HG03066 (cell line): ENCODE measurements at regions not wholly inside any gene's neighbourhood (a gene's known extent, or its start where the extent isn't known, plus 50 kb on each side); places are given as distances from the start of the nearest gene placed in this dataset.
"Not testable (repeated sequence)": the region's sequence is repeated elsewhere in the genome, so short reads cannot be mapped to it uniquely, and the experiment has no call there.

Experiments
- ATAC-seq: cut with Tn5 transposase; IDR thresholded peaks from one replicate; pipeline ENCODE4 v1.9.1; 2021; ENCODE audit warnings: low read depth; ENCODE audit not compliant: unreplicated experiment

DNA sequence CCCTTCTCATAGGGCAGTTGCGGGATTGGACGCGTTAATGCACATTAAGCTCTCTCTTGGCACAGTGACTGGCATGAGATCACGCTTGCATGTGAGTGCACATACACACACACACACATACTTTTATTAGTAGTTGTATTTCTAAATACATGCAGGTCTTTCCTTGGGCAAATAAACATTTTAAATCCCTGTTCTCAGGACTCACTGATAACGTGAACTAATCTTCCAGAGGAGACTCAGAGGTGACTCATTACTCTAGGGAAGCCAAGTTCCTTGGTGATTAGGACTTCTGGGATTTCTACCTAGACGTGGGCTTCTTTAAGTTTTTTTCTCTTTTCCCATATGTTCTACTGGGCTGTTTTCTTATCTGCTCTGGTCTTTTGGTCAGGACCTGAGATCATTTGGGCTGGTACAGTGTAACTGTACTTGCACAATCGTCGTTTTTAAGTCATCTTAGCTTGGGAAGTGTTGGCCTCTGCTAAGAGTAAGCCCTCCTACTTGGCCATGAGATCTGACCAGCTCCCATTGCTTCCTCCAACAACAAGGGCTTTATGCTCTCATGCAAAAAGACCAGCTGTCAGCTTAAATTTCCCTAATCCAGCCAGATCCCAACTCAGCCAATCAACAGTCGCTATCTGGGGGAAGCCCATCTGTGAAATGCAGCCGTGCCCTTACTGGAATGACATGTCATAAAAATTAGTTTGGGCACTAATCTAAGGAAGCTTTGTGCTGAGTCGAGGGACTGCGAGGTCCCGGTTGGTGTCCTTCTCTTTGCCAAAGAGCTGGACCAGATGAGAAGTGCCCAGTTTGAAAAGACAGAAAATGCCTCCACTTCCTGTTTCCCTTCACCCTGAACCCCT lies 176.4 kb upstream of the ANKRD55 start:
- ATAC-seq: no peak

DNA sequence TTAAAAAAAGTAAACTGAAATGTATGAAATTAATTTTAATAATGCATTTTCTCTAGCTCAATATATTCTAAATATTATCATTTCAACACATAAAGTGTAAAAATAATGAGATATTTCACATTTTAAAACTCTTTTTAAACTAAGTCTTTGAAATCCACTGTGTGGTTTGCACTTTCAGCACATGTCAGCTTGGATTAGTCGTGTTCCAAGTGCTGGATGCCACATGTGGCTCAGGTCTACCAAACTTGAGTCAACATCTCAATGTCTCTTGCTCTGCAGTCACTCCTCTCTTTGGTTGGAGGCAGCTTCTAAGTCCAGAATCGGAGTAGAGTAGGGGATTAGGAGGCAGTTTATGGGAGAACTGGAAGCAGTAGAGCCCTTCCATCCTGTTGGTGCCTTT lies 173.7 kb upstream of the ANKRD55 start:
- no peak for ATAC-seq

DNA sequence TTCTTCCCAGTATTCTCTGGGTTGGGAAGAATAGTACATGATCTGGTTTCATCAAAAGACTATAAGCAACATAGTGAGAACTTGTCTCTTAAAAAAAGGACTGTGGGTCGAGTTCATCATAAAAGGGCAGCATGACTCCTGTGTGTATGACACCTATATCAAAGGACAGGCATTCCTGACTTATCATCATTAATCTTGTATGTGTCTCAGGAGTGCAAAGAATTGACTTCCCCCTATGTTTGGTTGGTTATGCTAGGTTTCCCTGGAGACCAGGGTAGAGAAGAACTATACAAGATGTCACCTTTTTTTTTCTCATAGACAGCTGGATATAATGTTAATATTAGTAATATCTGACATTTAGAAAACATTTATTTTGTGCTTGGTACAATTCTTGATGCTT lies 173.1 kb upstream of the ANKRD55 start:
- ATAC-seq: no peak

DNA sequence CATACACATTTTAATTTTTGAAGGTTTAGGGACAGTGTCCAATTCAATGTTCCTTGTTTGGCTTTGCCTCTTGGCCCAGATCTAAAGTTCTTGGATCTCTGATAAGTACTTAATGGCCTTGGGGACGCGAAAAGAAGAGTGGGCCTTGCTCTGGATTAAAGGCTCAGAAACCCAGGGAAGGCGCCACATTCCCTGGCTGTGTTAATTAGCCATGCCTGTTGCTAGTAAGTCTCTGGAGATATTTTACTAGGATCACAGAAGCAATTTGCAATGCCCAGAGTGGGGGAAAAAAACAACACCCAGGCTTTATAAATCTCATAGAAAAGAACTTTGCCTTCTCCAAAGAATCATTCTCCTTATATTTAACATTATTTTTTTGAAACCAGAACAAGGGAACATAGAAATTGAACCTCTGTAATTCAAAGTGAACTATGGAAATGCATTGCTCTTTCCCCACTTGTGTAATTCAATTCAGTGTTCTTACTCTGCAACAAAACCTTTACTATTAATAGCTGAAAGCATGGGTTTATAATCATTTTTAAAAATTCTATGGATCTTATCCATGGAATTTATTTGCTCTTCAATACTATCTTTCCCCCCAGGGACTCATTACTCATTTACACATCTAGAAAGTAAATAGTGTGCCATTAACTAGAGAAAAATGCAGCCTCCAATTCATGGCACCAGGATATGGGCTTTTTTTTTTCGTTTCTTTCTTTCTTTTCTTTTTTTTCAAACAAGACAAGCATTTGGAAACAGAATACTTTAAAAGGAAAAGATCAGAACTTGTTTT lies 172.2 kb upstream of the ANKRD55 start:
- no peak for ATAC-seq

DNA sequence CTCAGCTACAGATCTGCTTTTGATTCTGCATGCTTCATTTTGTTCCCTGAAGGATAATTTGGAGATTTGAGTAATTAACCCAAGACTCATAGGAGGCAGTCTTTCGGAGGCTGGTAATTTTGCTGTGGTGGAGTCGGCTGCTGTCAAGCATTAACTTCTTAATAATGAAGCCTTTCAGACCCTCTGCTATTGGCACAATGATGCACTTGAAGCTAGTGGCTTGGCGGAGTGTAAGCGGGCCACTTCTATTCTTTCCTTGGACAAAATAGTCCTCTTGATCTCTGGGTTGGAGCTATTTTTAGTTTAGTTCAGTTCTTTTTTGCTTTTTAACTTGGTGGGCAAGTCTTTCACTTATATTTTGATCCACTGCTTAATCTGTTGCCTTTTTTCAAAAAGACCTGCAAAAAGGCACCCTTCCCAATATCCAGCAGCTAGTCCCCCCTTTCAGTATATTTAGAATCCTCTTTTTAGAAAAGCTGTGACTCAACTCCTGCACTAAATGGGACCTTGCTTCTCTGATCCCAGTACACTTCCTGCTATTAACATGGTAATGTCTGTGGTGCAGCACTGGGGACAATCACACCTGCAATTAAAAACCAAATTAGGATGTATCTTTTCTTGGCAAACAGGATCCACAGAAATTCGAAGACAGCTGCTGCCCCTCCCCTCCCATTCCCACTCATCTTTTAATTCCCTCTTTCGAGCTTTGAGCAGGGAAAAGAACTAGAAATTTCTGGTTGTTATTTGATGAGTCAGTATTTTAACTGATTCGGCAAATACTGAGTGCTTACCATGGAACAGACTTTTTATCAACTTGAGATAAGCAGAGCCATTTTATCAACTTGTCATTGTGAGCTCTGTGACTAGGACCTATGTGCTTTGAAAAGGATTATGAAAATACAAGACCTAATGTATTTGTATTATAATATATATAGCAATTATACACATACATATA lies 169.4 kb upstream of the ANKRD55 start:
- no peak for ATAC-seq

DNA sequence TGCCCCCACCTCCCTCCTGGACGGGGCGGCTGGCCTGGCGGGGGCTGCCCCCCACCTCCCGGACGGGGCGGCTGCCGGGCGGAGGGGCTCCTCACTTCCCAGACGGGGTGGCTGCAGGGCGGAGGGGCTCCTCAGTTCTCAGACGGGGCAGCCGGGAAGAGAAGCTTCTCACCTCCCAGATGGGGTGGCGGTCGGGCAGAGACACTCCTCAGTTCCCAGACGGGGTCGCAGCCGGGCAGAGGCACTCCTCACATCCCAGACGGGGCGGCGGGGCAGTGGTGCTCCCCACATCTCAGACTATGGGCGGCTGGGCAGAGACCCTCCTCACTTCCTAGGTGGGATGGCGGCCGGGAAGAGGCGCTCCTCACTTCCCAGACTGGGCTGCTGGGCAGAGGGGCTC lies 164.7 kb upstream of the ANKRD55 start:
- ATAC-seq: not testable (repeated sequence)

DNA sequence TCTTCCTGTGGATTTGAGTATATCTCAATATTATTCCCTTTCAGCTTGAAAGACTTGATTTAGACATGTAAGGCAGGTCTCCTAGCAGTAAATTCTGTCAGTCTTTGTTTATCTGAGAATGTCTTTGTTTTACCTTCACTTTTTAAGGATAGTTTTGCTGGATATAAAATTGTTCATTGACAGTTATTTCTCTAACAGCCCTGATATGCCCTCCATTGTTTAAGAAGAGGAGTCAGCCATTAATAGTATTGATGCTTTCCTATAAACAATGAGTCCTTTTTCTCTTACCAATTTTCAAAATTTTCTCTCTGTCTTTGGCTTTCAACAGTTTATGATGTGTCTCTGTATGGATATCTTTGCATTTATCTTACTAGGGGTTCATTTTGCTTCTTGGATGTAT lies 163.5 kb upstream of the ANKRD55 start:
- ATAC-seq: no peak

DNA sequence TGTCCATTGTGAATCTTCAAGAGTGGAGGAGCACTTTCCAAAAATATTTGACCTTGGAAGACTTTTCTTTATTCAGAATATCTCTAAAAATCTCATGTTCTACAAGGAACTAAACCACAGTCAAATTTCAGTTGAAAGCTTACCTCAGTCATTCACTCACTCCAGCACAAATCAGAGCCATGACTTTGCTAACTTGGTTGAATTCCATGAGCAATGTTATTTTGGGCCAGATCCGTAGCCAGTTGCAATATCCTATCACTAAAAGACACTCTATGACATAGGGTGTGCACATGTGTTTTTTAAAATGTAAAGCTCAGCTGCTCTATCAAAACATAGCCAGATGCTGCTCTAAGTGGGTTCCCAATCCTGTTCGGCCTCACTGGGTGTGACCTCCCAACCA lies 156.1 kb upstream of the ANKRD55 start:
- ATAC-seq: no peak

DNA sequence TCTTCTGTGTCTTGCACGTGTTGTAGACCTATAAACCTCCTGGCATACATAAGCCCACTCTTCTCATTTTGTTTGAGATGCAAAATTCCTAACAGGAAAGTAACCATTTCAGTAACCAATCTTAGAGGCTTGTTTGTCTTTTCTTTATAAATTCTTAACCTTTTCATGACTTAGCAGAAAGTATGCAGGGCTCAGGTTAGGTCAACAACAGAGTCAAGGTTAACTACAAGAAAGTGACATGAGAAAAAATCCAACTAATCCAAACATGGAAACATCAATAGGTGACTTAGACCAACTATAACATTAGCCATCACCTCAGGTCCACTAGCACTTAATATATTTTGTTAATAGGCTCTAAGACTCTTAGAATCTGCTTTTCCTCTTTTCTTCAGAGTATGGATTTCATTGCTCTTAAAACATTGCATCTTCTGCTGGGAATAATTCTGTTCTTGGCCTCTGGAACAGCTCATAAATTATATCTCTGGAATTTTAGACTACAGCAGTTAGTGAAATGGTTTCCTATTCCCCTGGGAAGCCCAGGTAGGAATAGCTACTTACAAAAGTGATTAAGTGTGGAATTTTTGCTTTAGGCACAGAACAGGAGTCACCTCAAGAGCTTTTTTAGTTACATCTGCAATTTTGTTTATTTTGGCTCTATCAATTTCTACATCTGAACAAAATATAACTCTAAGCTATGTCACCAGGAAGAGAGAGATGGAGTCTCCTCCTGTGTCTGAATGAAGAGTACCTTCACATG lies 155.3 kb upstream of the ANKRD55 start:
- ATAC-seq: no peak

DNA sequence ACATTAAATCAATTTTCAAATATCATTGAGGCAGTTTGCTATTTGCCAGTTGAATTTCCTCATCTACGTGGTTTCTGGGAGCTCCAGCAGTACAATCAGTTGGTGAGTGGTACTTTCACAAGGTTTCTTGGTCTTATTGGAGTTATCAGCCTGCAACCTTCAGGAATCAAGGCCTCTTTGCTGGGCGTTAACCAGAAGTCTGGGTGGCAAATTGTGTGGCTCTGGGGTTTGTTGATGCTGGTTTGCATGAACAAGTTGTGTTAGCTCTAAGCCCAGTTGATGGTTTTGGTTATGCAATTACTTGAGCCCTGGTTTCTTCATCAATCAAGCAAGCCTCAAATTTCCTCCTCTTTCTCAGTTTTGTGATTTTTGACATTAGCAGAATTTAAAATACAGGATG lies 152.9 kb upstream of the ANKRD55 start:
- no peak for ATAC-seq

DNA sequence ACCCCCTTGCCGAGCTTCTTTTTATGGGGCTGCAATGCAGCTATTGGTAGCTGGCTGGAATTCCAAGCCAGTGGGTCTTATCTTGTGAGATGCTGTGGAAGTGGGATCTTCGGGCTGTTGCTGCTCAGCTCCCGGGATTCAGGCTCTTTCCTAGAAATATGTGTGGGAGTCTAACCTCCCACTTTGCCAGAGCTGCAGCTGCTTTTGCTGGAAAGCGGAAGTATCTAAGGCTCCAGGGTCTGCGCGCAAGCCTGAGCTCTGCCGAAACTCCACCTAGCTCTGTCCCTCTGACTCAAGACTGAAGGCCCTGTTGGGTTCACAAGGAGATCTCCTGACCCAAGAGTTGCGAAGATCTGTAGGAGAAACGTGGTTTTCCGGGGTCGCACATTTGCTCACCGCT lies 151.1 kb upstream of the ANKRD55 start:
- ATAC-seq: no peak

DNA sequence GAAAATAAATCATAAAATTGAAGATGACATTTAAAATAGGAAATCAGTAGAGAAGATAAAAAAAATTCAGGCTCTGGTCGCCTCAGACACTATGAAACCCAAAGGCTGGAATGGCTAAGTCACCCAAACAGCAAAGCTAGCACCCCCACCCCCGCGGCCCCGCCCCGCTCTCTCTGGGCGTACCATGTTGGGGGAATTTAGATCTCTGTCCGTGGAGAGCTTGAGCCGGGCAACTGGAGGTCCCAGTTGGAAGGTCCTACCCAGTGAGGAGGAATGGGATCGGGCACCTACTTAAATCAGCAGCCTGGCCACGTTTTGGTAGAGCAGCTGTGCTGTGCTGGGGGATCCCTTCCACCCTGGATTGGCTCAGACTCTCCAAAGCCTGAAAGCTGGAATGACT lies 150.6 kb upstream of the ANKRD55 start:
- ATAC-seq: no peak

DNA sequence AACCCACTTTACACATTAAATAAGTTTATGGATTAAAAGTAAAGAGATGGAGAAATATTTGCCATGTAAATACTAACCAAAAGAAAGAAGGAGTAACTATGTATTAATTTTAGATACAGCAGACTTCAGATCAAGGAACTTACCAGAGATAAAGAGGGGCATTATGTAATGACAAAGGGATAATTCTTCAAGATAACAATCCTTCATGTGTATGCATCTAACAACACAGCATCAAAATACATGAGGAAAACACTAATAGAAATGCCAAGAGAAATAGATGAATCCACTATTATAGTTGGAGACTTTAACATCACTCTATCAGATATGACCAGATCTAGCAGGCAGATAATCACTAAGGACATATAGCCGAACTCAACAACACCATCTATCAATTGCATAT lies 149.8 kb upstream of the ANKRD55 start:
- no peak for ATAC-seq

DNA sequence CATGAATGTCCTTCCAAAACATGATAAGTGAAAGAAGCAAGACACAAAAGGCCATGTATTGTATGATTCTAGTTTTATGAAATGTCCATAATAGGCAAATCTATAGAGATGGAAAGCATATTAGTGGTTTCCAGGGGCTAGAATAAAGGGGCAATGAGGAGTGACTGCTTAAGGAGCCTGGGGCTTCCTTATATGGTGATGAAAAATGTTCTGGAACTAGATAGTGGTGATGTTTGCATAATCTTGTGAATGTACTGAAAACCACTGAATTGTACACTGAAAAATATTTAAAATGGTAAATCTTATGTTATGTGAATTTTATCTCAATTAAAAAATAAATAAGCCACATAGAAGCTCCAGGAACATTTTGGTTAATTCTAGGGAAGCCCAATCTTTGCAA lies 144.4 kb upstream of the ANKRD55 start:
- ATAC-seq: no peak

DNA sequence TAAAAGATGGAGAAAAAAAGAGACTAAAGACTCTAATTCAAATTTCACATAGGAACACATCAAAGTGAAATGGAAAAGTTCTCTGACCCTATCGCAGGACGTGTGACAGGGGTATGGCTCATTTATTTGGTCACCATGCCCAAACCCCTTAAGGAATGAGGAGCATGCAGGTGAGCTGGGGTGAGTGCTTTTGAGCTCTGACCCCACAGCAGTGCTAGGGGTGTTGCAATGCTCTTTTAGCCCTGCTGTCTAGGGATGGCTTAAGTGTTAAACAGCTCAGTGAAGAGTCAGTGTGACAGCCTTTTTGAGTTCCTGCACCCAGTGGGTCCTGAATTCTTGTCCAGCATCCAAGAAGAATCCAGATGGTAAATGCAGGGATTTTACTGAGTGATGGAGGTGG lies 143.0 kb upstream of the ANKRD55 start:
- no peak for ATAC-seq

DNA sequence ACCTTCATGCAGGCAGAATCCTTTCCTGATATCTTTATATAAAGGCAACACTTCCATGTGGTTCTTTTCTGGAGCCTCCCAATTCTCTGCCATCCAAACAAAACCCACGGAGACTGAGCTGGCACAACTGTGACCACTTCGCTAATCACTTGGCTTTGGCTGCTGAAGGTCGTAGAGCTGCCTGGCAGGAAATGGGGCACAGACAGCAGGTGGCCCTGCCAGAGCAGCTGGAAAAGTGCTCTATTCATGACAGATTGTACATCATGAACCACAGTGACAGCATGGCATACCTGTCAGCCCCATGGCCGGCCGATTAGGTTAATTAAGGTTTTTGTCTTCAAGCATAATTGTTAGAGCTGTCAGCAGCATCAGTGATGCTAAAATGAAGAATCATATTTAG lies 141.9 kb upstream of the ANKRD55 start:
- ATAC-seq: no peak

DNA sequence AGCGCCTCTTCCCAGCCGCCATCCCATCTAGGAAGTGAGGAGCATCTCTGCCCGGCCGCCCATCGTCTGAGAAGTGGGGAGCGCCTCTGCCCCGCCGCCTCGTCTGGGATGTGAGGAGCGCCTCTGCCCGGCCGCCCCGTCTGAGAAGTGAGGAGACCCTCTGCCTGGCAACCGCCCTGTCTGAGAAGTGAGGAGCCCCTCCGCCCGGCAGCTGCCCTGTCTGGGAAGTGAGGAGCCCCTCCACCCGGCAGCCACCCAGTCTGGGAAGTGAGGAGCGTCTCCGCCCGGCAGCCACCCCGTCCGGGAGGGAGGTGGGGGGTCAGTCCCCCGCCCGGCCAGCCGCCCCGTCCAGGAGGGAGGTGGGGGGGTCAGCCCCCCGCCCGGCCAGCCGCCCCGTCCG lies 139.4 kb upstream of the ANKRD55 start:
- ATAC-seq: not testable (repeated sequence)

DNA sequence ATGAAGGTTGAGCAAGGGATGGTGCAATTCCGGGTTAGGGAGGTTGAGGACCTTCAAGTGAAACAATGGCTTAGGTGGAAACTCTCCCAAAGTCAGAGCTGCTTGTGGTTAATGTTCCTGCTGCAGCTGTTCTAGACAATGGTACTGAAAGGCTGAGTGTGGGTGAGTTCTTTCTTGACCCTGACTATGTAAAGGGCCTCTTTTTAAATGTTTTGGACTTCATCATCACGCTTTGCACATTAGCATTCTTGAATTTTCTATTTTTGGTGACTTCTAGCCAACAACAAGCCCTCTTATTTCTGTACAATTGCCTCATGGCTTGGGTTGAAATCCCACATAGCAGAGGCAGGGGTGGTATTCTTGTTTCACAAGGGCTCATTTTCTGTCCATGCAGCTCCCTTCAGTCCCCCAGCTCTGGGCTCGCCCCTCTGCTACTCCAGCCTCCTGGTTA lies 136.3 kb upstream of the ANKRD55 start:
- no peak for ATAC-seq

DNA sequence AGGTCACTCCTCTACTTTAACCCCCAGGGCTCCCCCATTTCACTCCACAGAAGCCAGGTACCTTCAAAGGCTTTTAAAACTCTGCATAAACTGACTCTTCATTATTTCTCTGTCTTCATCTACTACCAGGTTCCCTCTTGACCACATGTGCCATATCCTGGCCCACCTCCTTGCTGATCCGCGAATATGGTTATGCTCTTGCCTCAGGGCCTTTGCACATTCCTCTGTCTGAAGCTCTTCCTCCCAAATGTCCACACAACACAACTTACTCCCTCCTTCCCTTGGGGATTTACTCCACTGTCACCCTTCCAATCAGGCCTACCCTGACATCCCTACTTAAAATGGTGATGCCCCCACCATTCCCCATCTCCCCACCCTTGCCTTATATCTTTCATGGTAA lies 134.6 kb upstream of the ANKRD55 start:
- no peak for ATAC-seq

DNA sequence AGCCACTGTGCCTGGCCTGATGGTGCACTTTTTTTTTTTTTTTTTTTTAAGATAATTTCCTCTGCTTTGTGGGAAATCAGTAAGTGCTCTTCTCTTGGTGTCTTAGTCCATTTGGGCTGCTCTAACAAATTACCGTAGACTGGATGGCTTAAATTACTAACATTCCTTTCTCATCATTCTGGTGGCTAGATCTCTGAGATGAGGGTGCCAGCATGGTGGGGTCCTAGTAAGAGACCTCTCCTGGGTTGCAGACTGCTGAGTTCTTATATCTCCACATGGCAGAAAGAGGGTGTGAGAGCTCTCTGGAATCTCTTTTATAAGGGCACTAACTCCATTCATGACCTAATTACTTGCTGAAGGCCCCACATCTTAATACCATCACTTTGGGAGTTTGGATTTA lies 133.9 kb upstream of the ANKRD55 start:
- no peak for ATAC-seq
